ENCODE measurements at regions not wholly inside any gene's neighbourhood (a gene's known extent, or its start where the extent isn't known, plus 50 kb on each side); places are given as distances from the start of the nearest gene placed in this dataset.

GRCh38 chr4:10320130-10320529, 137.1 kb downstream of the ZNF518B start:
- Mint-ChIP-seq H3K4me3 (no peak overlapping the region), H3K27ac (no peak overlapping the region; a peak in 1 of 7 replicates), H3K27me3 (ENCODE audit: low read depth) (peaks cover 9% of the 10 kb centered on the region), H3K36me3 (ENCODE audit: insufficient read depth in 1 of 3, low read depth in 3 of 3) (no peaks in the 10 kb centered on the region), H3K4me1 (peaks cover 4 to 5% of the 10 kb centered on the region in 2 experiments; a peak in 2 of 4 replicates), H3K9me3 (no peaks in the 10 kb centered on the region)
- no peak overlapping the region for H2BK120ac ChIP-seq (ENCODE audit: low read depth, low read length, poor library complexity, severe bottlenecking)
- no peak overlapping the region for H2BK15ac ChIP-seq (ENCODE audit: low read depth, low read length)
- H3K4ac ChIP-seq (ENCODE audit: low read depth, low read length): no peak overlapping the region
- H4K91ac ChIP-seq (ENCODE audit: insufficient read length, low read depth, low read length): no peak overlapping the region
- H3K27ac ChIP-seq (ENCODE audit: insufficient read length, low read depth, low read length): no peak overlapping the region
- H2BK20ac ChIP-seq (ENCODE audit: low read depth, low read length, poor library complexity, severe bottlenecking): no peak overlapping the region
- H2AFZ ChIP-seq (ENCODE audit: low read length): no peak overlapping the region
- H3K79me2 ChIP-seq (ENCODE audit: insufficient read depth, low read length): no peaks in the 10 kb centered on the region
- no peaks in the 10 kb centered on the region for H3K27me3 ChIP-seq (ENCODE audit: insufficient read depth, low read length)
- no peaks in the 10 kb centered on the region for H3K9me3 ChIP-seq (ENCODE audit: control insufficient read depth, low read depth, low read length)
- H4K5ac ChIP-seq (ENCODE audit: insufficient read length, low read depth, low read length): no peak overlapping the region
- no peaks in the 10 kb centered on the region for H3K79me1 ChIP-seq (ENCODE audit: insufficient read depth, low read depth, low read length, poor library complexity, severe bottlenecking)
- no peak overlapping the region for H2BK12ac ChIP-seq (ENCODE audit: insufficient read length, low read depth, low read length)
- no peak overlapping the region for H3K23ac ChIP-seq (ENCODE audit: insufficient read length, low read depth, low read length)
- H4K8ac ChIP-seq (replicated peaks; ENCODE audit: insufficient read length, low read depth, low read length): no peak overlapping the region
- no peak overlapping the region for H3K9ac ChIP-seq (ENCODE audit: extremely low read depth, insufficient read length, low read length)
- H3K18ac ChIP-seq (ENCODE audit: insufficient read length, low read depth, low read length): no peak overlapping the region
- DNase-seq: no peak
- H3K56ac ChIP-seq (ENCODE audit: insufficient read length, low read depth, low read length): no peak overlapping the region
- H3K4me2 ChIP-seq (ENCODE audit: insufficient read depth, insufficient read length, low read length): no peak overlapping the region
- no peak overlapping the region for H3K14ac ChIP-seq (ENCODE audit: insufficient read depth, low read length)
- H2BK5ac ChIP-seq (ENCODE audit: insufficient read length, low read length): no peak overlapping the region
- H3K23me2 ChIP-seq (ENCODE audit: insufficient read length, low read depth, low read length, poor library complexity, severe bottlenecking): no peaks in the 10 kb centered on the region
- no peak for TF ChIP-seq CTCF (conservative IDR thresholded peaks at IDR 0.05)
- no peak overlapping the region for H3T11ph ChIP-seq (ENCODE audit: low read length)
- no peak overlapping the region for H2AK5ac ChIP-seq (ENCODE audit: insufficient read length, low read length)
- no peaks in the 10 kb centered on the region for H4K20me1 ChIP-seq (ENCODE audit: control insufficient read depth, insufficient read depth, insufficient read length)
- no peaks in the 10 kb centered on the region for H3K4me1 ChIP-seq (ENCODE audit: insufficient read depth, low read length)
- WGBS (ENCODE audit: extremely low coverage, insufficient read length, low lambda C conversion rate): no CpG with 5 or more reads among the region's 4 CpGs
